ENCODE measurements at regions not wholly inside any gene's neighbourhood (a gene's known extent, or its start where the extent isn't known, plus 50 kb on each side); places are given as distances from the start of the nearest gene placed in this dataset.

DNA sequence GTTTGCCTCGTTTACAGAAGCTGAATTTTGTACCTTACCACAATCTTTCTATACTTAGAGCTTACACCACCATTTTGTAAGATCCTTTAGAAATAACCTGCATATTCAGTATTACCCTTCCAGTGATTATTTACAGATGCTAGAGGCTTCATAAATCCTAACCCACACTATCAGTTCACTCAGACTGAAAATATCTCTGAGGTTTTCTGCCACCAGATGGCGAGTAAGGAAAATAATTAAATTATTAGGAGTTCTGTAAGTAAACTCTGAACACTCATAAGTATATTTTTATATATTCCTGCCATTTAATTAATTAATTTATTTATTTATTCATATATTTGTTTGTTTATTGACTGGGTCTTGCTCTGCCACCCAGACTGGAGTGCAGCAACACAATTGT is 1635.2 kb downstream of the PLA2G4A start:
- DNase-seq (no peak), ATAC-seq (no peak)
- TF ChIP-seq, protein P1, sequence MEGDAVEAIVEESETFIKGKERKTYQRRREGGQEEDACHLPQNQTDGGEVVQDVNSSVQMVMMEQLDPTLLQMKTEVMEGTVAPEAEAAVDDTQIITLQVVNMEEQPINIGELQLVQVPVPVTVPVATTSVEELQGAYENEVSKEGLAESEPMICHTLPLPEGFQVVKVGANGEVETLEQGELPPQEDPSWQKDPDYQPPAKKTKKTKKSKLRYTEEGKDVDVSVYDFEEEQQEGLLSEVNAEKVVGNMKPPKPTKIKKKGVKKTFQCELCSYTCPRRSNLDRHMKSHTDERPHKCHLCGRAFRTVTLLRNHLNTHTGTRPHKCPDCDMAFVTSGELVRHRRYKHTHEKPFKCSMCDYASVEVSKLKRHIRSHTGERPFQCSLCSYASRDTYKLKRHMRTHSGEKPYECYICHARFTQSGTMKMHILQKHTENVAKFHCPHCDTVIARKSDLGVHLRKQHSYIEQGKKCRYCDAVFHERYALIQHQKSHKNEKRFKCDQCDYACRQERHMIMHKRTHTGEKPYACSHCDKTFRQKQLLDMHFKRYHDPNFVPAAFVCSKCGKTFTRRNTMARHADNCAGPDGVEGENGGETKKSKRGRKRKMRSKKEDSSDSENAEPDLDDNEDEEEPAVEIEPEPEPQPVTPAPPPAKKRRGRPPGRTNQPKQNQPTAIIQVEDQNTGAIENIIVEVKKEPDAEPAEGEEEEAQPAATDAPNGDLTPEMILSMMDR (IDR thresholded peaks at IDR 0.05): no peak
- TF ChIP-seq POLR2A (IDR thresholded peaks at IDR 0.05): no peak
- no peaks in the 10 kb centered on the region for H3K4me1 ChIP-seq
- intact Hi-C loops (cut with DNase I): no loop called here
- H3K4me3 ChIP-seq: no peak overlapping the region
- H3K9me3 ChIP-seq: no peaks in the 10 kb centered on the region
- H3K27me3 ChIP-seq: no peaks in the 10 kb centered on the region
- H3K27ac ChIP-seq: no peak overlapping the region
- 38 to 56% methylated on average over 2 of the region's 2 CpGs for WGBS, 2 donors
- H3K36me3 ChIP-seq (replicated peaks in 1 of 2; ENCODE audit: insufficient read depth in 1 of 2, low read depth in 2 of 2): no peaks in the 10 kb centered on the region

DNA sequence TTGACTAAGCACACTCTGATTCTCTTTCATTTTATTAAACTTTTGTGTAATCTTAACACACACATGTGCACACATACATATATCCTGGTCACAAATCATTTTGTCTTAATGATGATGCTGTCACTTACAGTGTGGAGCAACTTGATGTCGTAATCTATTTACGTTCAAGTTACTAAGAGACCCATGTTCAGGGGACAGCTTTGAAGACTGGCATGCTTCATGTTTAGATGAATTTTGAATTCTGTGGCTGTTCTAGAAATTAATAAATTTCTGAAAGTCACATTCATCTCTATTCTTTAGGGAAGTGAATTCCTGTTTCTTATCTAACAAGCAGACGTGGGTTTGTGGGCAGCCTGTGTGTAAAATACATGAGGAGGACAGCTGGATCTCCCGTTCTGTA is 1637.8 kb downstream of the PLA2G4A start:
- no peak for TF ChIP-seq POLR2A (IDR thresholded peaks at IDR 0.05)
- TF ChIP-seq, protein P1 (IDR thresholded peaks at IDR 0.05): no peak
- no peak overlapping the region for H3K4me3 ChIP-seq
- WGBS, 2 donors: 28 to 61% methylated on average over 4 of the region's 4 CpGs
- H3K4me1 ChIP-seq: no peaks in the 10 kb centered on the region
- intact Hi-C loops (cut with DNase I): no loop called here
- no peaks in the 10 kb centered on the region for H3K9me3 ChIP-seq
- ATAC-seq (no peak), DNase-seq (no peak)
- no peaks in the 10 kb centered on the region for H3K36me3 ChIP-seq (replicated peaks in 1 of 2; ENCODE audit: insufficient read depth in 1 of 2, low read depth in 2 of 2)
- no peak overlapping the region for H3K27ac ChIP-seq
- H3K27me3 ChIP-seq: no peaks in the 10 kb centered on the region

DNA sequence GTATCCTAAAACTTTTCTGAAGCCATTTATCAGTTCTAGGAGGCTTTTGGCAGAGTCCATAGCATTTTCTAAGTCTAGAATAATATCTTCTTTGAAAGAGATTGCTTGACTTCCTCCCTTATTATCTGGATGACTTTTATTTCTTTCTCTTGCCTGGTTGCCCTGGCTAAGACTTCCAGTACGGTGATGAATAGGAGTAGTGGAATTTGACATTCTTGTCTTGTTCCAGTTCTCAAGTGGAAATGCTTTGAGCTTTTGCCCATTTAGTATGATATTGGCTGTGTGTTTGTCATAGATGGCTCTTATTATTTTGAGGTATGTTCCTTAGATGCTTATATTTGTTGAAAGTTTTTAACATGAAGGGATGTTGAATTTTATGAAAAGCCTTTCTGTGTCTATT is 1647.9 kb downstream of the PLA2G4A start:
- no peaks in the 10 kb centered on the region for H3K27me3 ChIP-seq
- ATAC-seq (no peak), DNase-seq (no peak)
- no peak overlapping the region for H3K4me3 ChIP-seq
- H3K9me3 ChIP-seq: no peaks in the 10 kb centered on the region
- H3K27ac ChIP-seq: no peak overlapping the region
- H3K36me3 ChIP-seq (replicated peaks in 1 of 2; ENCODE audit: insufficient read depth in 1 of 2, low read depth in 2 of 2): no peaks in the 10 kb centered on the region
- 63 to 70% methylated on average over 1 of the region's 1 CpG for WGBS, 2 donors
- intact Hi-C loops (cut with DNase I): no loop called here
- no peaks in the 10 kb centered on the region for H3K4me1 ChIP-seq
- TF ChIP-seq, protein P1 (IDR thresholded peaks at IDR 0.05): no peak
- TF ChIP-seq POLR2A (IDR thresholded peaks at IDR 0.05): no peak

DNA sequence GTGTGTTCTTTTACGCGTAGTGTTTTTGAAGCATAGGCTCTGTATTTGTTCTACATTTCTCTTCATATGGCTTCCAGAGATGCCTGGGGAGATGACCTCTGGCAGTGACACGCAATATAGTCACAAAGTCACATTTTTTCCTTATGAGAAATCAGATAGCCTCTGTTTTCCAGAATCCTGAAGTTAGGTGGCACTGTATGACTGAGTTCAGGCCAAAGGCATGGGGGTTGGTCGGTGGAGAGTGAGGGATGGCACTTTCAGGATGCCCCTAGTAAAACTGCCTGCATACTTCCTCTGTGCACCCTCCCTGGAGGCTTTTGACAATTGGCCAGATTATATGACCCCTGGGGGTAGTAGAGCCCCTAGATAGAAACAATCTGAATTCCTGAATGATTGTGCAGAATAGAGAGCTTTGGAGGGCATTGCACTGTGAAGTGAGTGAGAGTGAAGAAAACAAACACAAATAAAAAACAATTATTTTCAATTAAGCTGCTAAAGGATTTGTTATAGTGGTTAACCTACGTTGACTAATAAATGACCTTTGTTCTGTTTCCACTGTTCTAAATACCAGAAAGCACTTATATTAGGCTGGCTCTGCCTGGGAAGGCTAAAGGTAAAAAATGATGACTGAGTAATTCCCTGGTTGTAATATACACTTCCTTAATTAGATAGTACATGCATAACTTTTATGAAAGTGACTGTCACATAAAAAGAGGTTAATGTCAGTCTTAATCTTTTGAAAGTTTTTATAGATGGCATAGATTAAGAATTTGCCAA is 1660.8 kb downstream of the PLA2G4A start:
- intact Hi-C loops (cut with DNase I): no loop called here
- Histone ChIP-seq H3K27ac (no peak overlapping the region), H3K4me3 (no peak overlapping the region), H3K4me1 (no peaks in the 10 kb centered on the region), H3K27me3 (no peaks in the 10 kb centered on the region), H3K9me3 (no peaks in the 10 kb centered on the region), H3K36me3 (replicated peaks in 1 of 2; ENCODE audit: insufficient read depth in 1 of 2, low read depth in 2 of 2) (no peaks in the 10 kb centered on the region)
- ATAC-seq (no peak), DNase-seq (no peak)
- WGBS, 2 donors: 46 to 54% methylated on average over 5 of the region's 5 CpGs
- no peak for TF ChIP-seq POLR2A (IDR thresholded peaks at IDR 0.05)
- TF ChIP-seq, protein P1 (IDR thresholded peaks at IDR 0.05): no peak

DNA sequence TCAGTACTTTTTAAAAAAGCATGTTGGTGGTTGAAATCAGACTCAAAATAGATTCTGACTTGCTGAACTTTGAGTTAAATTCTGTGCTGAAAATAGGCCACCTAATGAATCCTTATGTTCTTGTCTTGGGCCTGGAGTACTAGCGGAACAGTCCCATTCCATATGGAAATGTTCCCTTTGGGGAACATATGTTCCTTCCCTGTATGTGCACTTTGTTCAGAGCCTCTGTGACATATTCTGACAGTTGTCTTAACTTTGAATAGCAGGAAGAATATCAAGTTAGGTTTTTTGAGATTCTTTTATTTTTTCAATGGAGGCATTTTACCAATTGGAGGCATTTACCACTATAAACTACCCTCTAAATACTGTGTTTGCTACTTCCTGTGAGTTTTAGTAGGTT is 1667.8 kb downstream of the PLA2G4A start:
- TF ChIP-seq, protein P1 (IDR thresholded peaks at IDR 0.05): no peak
- TF ChIP-seq POLR2A (IDR thresholded peaks at IDR 0.05): no peak
- Histone ChIP-seq H3K36me3 (replicated peaks in 1 of 2; ENCODE audit: insufficient read depth in 1 of 2, low read depth in 2 of 2) (no peaks in the 10 kb centered on the region), H3K4me3 (no peak overlapping the region), H3K27ac (no peak overlapping the region), H3K9me3 (no peaks in the 10 kb centered on the region), H3K4me1 (no peaks in the 10 kb centered on the region), H3K27me3 (no peaks in the 10 kb centered on the region)
- ATAC-seq (no peak), DNase-seq (no peak)
- intact Hi-C loops (cut with DNase I): no loop called here
- 90 to 94% methylated on average over 1 of the region's 1 CpG for WGBS, 2 donors

Measured in body of pancreas (tissue), 4 donors.